ENCODE measurements at regions not wholly inside any gene's neighbourhood (a gene's known extent, or its start where the extent isn't known, plus 50 kb on each side); places are given as distances from the start of the nearest gene placed in this dataset.

- H3K9ac ChIP-seq (ENCODE audit: low read depth in 1 of 2, low read length in 2 of 2): no peak overlapping the region
- H3K9me3 ChIP-seq (ENCODE audit: control insufficient read depth in 4 of 4, low read length in 3 of 4): no peaks in the 10 kb centered on the region
- WGBS: 40% methylated on average over 7 of the region's 7 CpGs
- no peaks in the 10 kb centered on the region for H3K27me3 ChIP-seq (ENCODE audit: control insufficient read depth in 4 of 4, insufficient read depth in 4 of 4, low read length in 3 of 4)
- H3K4me1 ChIP-seq (ENCODE audit: control insufficient read depth in 4 of 4, insufficient read depth in 4 of 4, low read length in 3 of 4): no peaks in the 10 kb centered on the region
- DNase-seq (ENCODE audit: low spot score): no peak
- H3K4me3 ChIP-seq (ENCODE audit: low read depth in 1 of 3, low read length in 3 of 3): no peak overlapping the region
- TF ChIP-seq NR2F2 (IDR thresholded peaks at IDR 0.05): no peak
- TF ChIP-seq TAF1 (conservative IDR thresholded peaks at IDR 0.05): no peak
- TF ChIP-seq SP1 (IDR thresholded peaks at IDR 0.05): no peak
- TF ChIP-seq HNF4G (IDR thresholded peaks at IDR 0.05): no peak
- no peak for TF ChIP-seq RXRA (IDR thresholded peaks at IDR 0.05)
- TF ChIP-seq GABPA (IDR thresholded peaks at IDR 0.05 in 1 of 2, conservative IDR thresholded peaks at IDR 0.05 in 1 of 2): no peak
- TF ChIP-seq ZBTB33 (IDR thresholded peaks at IDR 0.05): no peak
- TF ChIP-seq ATF3 (IDR thresholded peaks at IDR 0.05): no peak
- no peak for TF ChIP-seq YY1 (IDR thresholded peaks at IDR 0.05)
- TF ChIP-seq EGR1 (IDR thresholded peaks at IDR 0.05; ENCODE audit: low read depth in 2 of 2): no peak
- TF ChIP-seq JUND (IDR thresholded peaks at IDR 0.05): no peak
- no peak for TF ChIP-seq REST (IDR thresholded peaks at IDR 0.05)
- TF ChIP-seq MAX (IDR thresholded peaks at IDR 0.05): no peak
- TF ChIP-seq FOXA2 (IDR thresholded peaks at IDR 0.05): no peak
- no peak overlapping the region for H3K27ac ChIP-seq (ENCODE audit: low read depth in 1 of 2, low read length in 2 of 2)
- H3K36me3 ChIP-seq (ENCODE audit: control insufficient read depth in 4 of 4, insufficient read depth in 3 of 4, low read depth in 1 of 4, low read length in 3 of 4): no peaks in the 10 kb centered on the region
These were observed 951.5 kb downstream of the GALC start for GRCh38 chr14:87041290-87042020.

GRCh38 chr14:87034680-87035079 is 958.3 kb downstream of the GALC start:
- no peak for DNase-seq (ENCODE audit: low spot score)
- H3K36me3 ChIP-seq (ENCODE audit: control insufficient read depth in 4 of 4, insufficient read depth in 3 of 4, low read depth in 1 of 4, low read length in 3 of 4): no peaks in the 10 kb centered on the region
- H3K27me3 ChIP-seq (ENCODE audit: control insufficient read depth in 4 of 4, insufficient read depth in 4 of 4, low read length in 3 of 4): no peaks in the 10 kb centered on the region
- TF ChIP-seq TAF1 (conservative IDR thresholded peaks at IDR 0.05): no peak
- TF ChIP-seq RAD21 (IDR thresholded peaks at IDR 0.05): no peak
- no peak for TF ChIP-seq ZBTB33 (IDR thresholded peaks at IDR 0.05)
- TF ChIP-seq YY1 (IDR thresholded peaks at IDR 0.05): no peak
- no peak for TF ChIP-seq EGR1 (IDR thresholded peaks at IDR 0.05; ENCODE audit: low read depth in 2 of 2)
- no peak for TF ChIP-seq NR2F2 (IDR thresholded peaks at IDR 0.05)
- TF ChIP-seq ATF3 (IDR thresholded peaks at IDR 0.05): no peak
- WGBS: 69% methylated on average over 1 of the region's 1 CpG
- no peak overlapping the region for H3K27ac ChIP-seq (ENCODE audit: low read depth in 1 of 2, low read length in 2 of 2)
- H3K9me3 ChIP-seq (ENCODE audit: control insufficient read depth in 4 of 4, low read length in 3 of 4): no peaks in the 10 kb centered on the region
- no peaks in the 10 kb centered on the region for H3K4me1 ChIP-seq (ENCODE audit: control insufficient read depth in 4 of 4, insufficient read depth in 4 of 4, low read length in 3 of 4)
- no peak overlapping the region for H3K9ac ChIP-seq (ENCODE audit: low read depth in 1 of 2, low read length in 2 of 2)
- no peak overlapping the region for H3K4me3 ChIP-seq (ENCODE audit: low read depth in 1 of 3, low read length in 3 of 3)
